ENCODE measurements at regions not wholly inside any gene's neighbourhood (a gene's known extent, or its start where the extent isn't known, plus 50 kb on each side); places are given as distances from the start of the nearest gene placed in this dataset.
"Not testable (repeated sequence)": the region's sequence is repeated elsewhere in the genome, so short reads cannot be mapped to it uniquely, and the experiment has no call there.

DNA sequence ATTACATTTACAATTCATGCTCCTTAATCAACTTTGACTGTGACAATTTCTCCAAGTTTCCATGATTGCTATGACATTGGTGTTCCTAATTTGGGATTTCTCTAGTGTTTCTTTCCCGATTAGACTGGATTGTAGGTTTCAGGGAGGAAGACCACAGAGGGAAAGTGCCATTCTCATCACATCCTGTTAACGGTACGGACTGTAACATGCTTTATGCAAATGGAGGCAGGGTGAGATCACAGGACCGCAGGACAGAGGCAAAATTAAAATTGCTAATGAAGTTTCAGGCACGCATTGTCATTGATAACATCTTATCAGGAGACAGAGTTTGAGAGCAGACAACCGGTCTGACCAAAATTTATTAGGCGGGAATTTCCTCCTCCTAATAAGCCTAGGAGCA lies 446.7 kb upstream of the NPAP1 start:
- TF ChIP-seq, protein P1, sequence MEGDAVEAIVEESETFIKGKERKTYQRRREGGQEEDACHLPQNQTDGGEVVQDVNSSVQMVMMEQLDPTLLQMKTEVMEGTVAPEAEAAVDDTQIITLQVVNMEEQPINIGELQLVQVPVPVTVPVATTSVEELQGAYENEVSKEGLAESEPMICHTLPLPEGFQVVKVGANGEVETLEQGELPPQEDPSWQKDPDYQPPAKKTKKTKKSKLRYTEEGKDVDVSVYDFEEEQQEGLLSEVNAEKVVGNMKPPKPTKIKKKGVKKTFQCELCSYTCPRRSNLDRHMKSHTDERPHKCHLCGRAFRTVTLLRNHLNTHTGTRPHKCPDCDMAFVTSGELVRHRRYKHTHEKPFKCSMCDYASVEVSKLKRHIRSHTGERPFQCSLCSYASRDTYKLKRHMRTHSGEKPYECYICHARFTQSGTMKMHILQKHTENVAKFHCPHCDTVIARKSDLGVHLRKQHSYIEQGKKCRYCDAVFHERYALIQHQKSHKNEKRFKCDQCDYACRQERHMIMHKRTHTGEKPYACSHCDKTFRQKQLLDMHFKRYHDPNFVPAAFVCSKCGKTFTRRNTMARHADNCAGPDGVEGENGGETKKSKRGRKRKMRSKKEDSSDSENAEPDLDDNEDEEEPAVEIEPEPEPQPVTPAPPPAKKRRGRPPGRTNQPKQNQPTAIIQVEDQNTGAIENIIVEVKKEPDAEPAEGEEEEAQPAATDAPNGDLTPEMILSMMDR (IDR thresholded peaks at IDR 0.05) = not testable (repeated sequence)
- TF ChIP-seq POLR2A (IDR thresholded peaks at IDR 0.05) = not testable (repeated sequence)

Data from prostate gland (tissue), 2 donors.